Naive thymus-derived CD8-positive, alpha-beta T cell (primary cell): ENCODE measurements at regions not wholly inside any gene's neighbourhood (a gene's known extent, or its start where the extent isn't known, plus 50 kb on each side); places are given as distances from the start of the nearest gene placed in this dataset.

Source experiments
- ATAC-seq, 2 donors: fragments of 150-1000 bp; cut with Tn5 transposase in 1 of 2; sonication (Bioruptor Pico), chemical (Tn5 transposase) in 1 of 2; 1 replicate in 1 of 2; 2 replicates in 1 of 2; pipeline ENCODE4 v1.10.0; 2021; ENCODE audit warnings: mild to moderate bottlenecking in 2 of 2, moderate library complexity in 2 of 2
- POLR2A ChIA-PET: fragments of 350-600 bp; sonication (Branson Sonifier 250); formaldehyde crosslinking; loops from one replicate; lab custom pipeline; 2021; ENCODE audit warnings: antibody characterized with exemption; lab: Charles Lee
- DNase-seq, 10 donors: peaks; one replicate each; pipeline versions ENCODE4 v3.0.0 to v3.0.0-alpha.2; 2020 to 2022
- H3K27ac Mint-ChIP-seq, 10 donors: one replicate each; pipeline ENCODE4 v1.8.0; 2020 to 2022; ENCODE audit warnings: mild to moderate bottlenecking in 10 of 10, mixed read lengths in 10 of 10, moderate library complexity in 4 of 10, inconsistent platforms in 1 of 10
- H3K27me3 Mint-ChIP-seq, 5 donors: one replicate each; pipeline ENCODE4 v1.8.0; 2021 to 2022; ENCODE audit warnings: mixed read lengths in 5 of 5
- H3K36me3 Mint-ChIP-seq, 3 donors: one replicate each; pipeline ENCODE4 v1.8.0; 2020 to 2022; ENCODE audit warnings: mixed read lengths in 3 of 3, mild to moderate bottlenecking in 2 of 3, inconsistent platforms in 1 of 3
- H3K4me1 Mint-ChIP-seq, 4 donors: one replicate each; pipeline ENCODE4 v1.8.0; 2021 to 2022; ENCODE audit warnings: mixed read lengths in 4 of 4
- H3K4me3 Mint-ChIP-seq, 10 donors: one replicate each; pipeline ENCODE4 v1.8.0; 2020 to 2022; ENCODE audit warnings: mild to moderate bottlenecking in 10 of 10, mixed read lengths in 10 of 10, moderate library complexity in 6 of 10, inconsistent platforms in 1 of 10
- H3K9me3 Mint-ChIP-seq, 9 donors: one replicate each; pipeline ENCODE4 v1.8.0; 2020 to 2022; ENCODE audit warnings: mixed read lengths in 9 of 9, mild to moderate bottlenecking in 3 of 9, inconsistent platforms in 1 of 9, moderate library complexity in 1 of 9

- POLR2A ChIA-PET: no interaction called here
- H3K27me3 Mint-ChIP-seq: no peaks in the 10 kb centered on the region
- H3K27ac Mint-ChIP-seq: no peak overlapping the region
- ATAC-seq (no peak), DNase-seq (no peak)
- no peaks in the 10 kb centered on the region for H3K4me1 Mint-ChIP-seq
- no peaks in the 10 kb centered on the region for H3K36me3 Mint-ChIP-seq
- H3K9me3 Mint-ChIP-seq: peaks cover 0 to 13% (median 6%) of the 10 kb centered on the region in 9 donors
- H3K4me3 Mint-ChIP-seq: no peak overlapping the region
These were observed 245.4 kb downstream of the HTR1B start for GRCh38 chr6:77217896-77218295.

- Mint-ChIP-seq H3K9me3 (peaks cover 0 to 12% (median 6%) of the 10 kb centered on the region in 9 donors), H3K36me3 (no peaks in the 10 kb centered on the region), H3K27ac (no peak overlapping the region), H3K4me3 (no peak overlapping the region), H3K4me1 (no peaks in the 10 kb centered on the region), H3K27me3 (no peaks in the 10 kb centered on the region)
- POLR2A ChIA-PET: no interaction called here
- ATAC-seq (no peak), DNase-seq (no peak)
These were observed 257.4 kb downstream of the HTR1B start for GRCh38 chr6:77205936-77206335.

- H3K4me1 Mint-ChIP-seq: no peaks in the 10 kb centered on the region
- no peak overlapping the region for H3K27ac Mint-ChIP-seq
- no peaks in the 10 kb centered on the region for H3K27me3 Mint-ChIP-seq
- peaks cover 0 to 12% (median 11%) of the 10 kb centered on the region in 9 donors for H3K9me3 Mint-ChIP-seq
- H3K36me3 Mint-ChIP-seq: no peaks in the 10 kb centered on the region
- POLR2A ChIA-PET: no interaction called here
- ATAC-seq: no peak
- no peak overlapping the region for H3K4me3 Mint-ChIP-seq
- DNase-seq: no peak
These were observed 258.7 kb downstream of the HTR1B start for GRCh38 chr6:77204555-77204954.

DNA sequence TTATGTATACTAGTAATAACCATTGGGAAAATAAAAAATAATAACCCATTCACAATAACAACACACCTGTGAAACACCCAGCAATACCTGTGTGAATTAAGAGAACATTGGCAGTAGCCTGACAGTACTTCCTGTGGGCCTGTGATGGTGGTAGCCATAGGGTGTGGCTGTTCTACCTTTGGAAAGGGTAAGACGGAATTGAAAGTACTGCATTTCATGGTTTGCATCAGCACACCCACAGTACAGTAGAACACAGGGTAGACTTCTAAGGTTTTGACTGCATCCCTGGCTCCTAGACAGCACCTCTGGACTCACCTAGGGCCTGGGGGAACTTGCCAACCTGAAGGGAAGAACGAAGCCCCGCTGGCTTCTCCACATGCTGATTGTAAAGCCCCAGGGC lies 279.8 kb downstream of the HTR1B start:
- Mint-ChIP-seq H3K4me1 (no peaks in the 10 kb centered on the region), H3K4me3 (no peak overlapping the region), H3K9me3 (peaks cover 3 to 47% (median 18%) of the 10 kb centered on the region in 9 donors), H3K27ac (no peak overlapping the region), H3K27me3 (no peaks in the 10 kb centered on the region), H3K36me3 (no peaks in the 10 kb centered on the region)
- DNase-seq (no peak), ATAC-seq (no peak)
- POLR2A ChIA-PET: no interaction called here

DNA sequence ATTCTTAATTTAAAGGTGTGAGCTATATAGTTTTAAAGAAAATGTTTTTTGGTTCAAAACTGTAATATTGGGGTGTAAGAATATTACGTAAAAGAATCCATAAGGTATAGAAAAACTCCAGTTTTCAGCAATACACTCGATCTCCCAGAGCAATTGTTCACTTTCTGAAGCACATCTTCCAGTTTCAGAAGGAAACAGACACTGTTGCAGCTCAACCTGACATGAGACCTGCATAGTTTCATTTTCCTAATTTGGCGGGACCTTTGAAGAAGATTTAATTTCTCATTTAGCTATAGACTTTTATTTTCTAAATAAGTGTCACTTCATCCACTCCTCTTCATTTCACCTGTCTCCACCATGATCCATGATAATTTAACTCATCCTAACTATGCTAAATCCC lies 281.5 kb downstream of the HTR1B start:
- H3K27ac Mint-ChIP-seq: no peak overlapping the region
- H3K36me3 Mint-ChIP-seq: no peaks in the 10 kb centered on the region
- H3K4me3 Mint-ChIP-seq: no peak overlapping the region
- DNase-seq (no peak), ATAC-seq (no peak)
- peaks cover 3 to 45% (median 18%) of the 10 kb centered on the region in 9 donors for H3K9me3 Mint-ChIP-seq
- H3K27me3 Mint-ChIP-seq: no peaks in the 10 kb centered on the region
- H3K4me1 Mint-ChIP-seq: no peaks in the 10 kb centered on the region
- POLR2A ChIA-PET: no interaction called here

- no peaks in the 10 kb centered on the region for H3K36me3 Mint-ChIP-seq
- no peaks in the 10 kb centered on the region for H3K27me3 Mint-ChIP-seq
- POLR2A ChIA-PET: no interaction called here
- peaks cover 0 to 40% (median 11%) of the 10 kb centered on the region in 9 donors for H3K9me3 Mint-ChIP-seq
- H3K27ac Mint-ChIP-seq: no peak overlapping the region
- H3K4me3 Mint-ChIP-seq: no peak overlapping the region
- no peak for ATAC-seq
- no peaks in the 10 kb centered on the region for H3K4me1 Mint-ChIP-seq
- DNase-seq: no peak
These were observed 283.0 kb downstream of the HTR1B start for GRCh38 chr6:77180326-77180725.

DNA sequence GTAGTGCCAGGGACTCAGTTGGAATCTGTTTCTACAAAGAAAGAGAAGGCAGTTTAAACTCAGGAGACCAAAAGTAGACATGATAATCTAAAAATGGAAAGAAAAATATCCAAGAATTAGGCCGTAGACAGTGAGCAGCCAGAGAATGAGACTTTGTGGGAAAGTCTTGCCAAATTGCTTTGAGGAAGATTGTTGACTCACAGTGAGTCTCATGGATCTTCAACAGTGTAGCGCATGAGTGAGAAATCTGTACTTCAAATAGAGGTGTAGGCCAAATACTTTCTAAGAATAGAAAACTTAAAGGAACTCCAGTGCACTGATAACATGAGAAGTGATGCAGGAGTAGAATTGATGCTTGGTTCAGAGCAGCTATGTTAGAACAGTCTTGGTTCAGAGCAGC lies 284.5 kb downstream of the HTR1B start:
- Mint-ChIP-seq H3K9me3 (peaks cover 3 to 30% (median 5%) of the 10 kb centered on the region in 9 donors), H3K4me3 (no peak overlapping the region), H3K27ac (no peak overlapping the region), H3K36me3 (no peaks in the 10 kb centered on the region), H3K4me1 (no peaks in the 10 kb centered on the region), H3K27me3 (no peaks in the 10 kb centered on the region)
- no peak for DNase-seq
- no peak for ATAC-seq
- POLR2A ChIA-PET: no interaction called here

- Mint-ChIP-seq H3K4me3 (no peak overlapping the region), H3K27ac (no peak overlapping the region), H3K27me3 (peaks cover 0 to 3% (median 0%) of the 10 kb centered on the region in 5 donors), H3K4me1 (no peaks in the 10 kb centered on the region), H3K36me3 (no peaks in the 10 kb centered on the region), H3K9me3 (peaks cover 2 to 30% (median 11%) of the 10 kb centered on the region in 9 donors)
- POLR2A ChIA-PET: no interaction called here
- no peak for DNase-seq
- ATAC-seq: no peak
These were observed 285.8 kb downstream of the HTR1B start for GRCh38 chr6:77177470-77177869.

- Mint-ChIP-seq H3K36me3 (no peaks in the 10 kb centered on the region), H3K9me3 (peaks cover 3 to 33% (median 10%) of the 10 kb centered on the region in 9 donors), H3K27me3 (peaks cover 0 to 3% (median 0%) of the 10 kb centered on the region in 5 donors), H3K4me1 (no peaks in the 10 kb centered on the region), H3K4me3 (no peak overlapping the region), H3K27ac (no peak overlapping the region)
- POLR2A ChIA-PET: no interaction called here
- ATAC-seq (no peak), DNase-seq (no peak)
These were observed 289.7 kb downstream of the HTR1B start for GRCh38 chr6:77173472-77174074.

GRCh38 chr6:77172578-77172977 lies 290.7 kb downstream of the HTR1B start:
- Mint-ChIP-seq H3K4me1 (no peaks in the 10 kb centered on the region), H3K36me3 (no peaks in the 10 kb centered on the region), H3K9me3 (peaks cover 3 to 34% (median 12%) of the 10 kb centered on the region in 9 donors), H3K27me3 (peaks cover 0 to 3% (median 0%) of the 10 kb centered on the region in 5 donors), H3K4me3 (no peak overlapping the region), H3K27ac (no peak overlapping the region)
- no peak for ATAC-seq
- POLR2A ChIA-PET: no interaction called here
- DNase-seq: no peak

DNA sequence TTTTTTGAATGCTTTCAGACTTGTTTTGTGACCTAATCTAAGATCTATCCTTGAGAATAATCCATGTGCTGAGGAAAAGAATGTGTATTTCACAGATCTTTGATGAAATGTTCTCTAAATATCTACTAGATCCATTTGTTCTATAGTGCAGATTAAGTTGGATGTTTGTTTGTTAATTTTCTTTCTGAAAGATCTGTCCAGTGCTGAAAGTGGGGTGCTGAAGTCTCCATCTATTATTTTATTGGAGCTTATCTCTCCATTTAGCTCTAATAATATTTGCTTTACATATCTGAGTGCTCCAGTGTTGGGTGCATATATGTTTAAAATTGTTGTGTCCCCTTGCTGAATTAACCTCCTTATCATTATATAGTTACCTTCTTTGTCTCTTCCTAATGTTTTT lies 303.6 kb downstream of the HTR1B start:
- peaks cover 0 to 21% (median 5%) of the 10 kb centered on the region in 9 donors for H3K9me3 Mint-ChIP-seq
- H3K27ac Mint-ChIP-seq: no peak overlapping the region
- no peaks in the 10 kb centered on the region for H3K4me1 Mint-ChIP-seq
- POLR2A ChIA-PET: no interaction called here
- H3K36me3 Mint-ChIP-seq: peaks cover 0 to 2% (median 0%) of the 10 kb centered on the region in 3 donors
- no peaks in the 10 kb centered on the region for H3K27me3 Mint-ChIP-seq
- no peak overlapping the region for H3K4me3 Mint-ChIP-seq
- ATAC-seq: no peak
- DNase-seq: no peak

- no peak overlapping the region for H3K27ac Mint-ChIP-seq
- H3K4me1 Mint-ChIP-seq: no peaks in the 10 kb centered on the region
- H3K4me3 Mint-ChIP-seq: no peak overlapping the region
- DNase-seq (no peak), ATAC-seq (no peak)
- POLR2A ChIA-PET: no interaction called here
- H3K9me3 Mint-ChIP-seq: peaks cover 0 to 12% (median 6%) of the 10 kb centered on the region in 9 donors
- H3K27me3 Mint-ChIP-seq: no peaks in the 10 kb centered on the region
- H3K36me3 Mint-ChIP-seq: no peaks in the 10 kb centered on the region
These were observed 312.1 kb downstream of the HTR1B start for GRCh38 chr6:77151241-77151640.

GRCh38 chr6:77150736-77151135 lies 312.6 kb downstream of the HTR1B start:
- Mint-ChIP-seq H3K27me3 (no peaks in the 10 kb centered on the region), H3K9me3 (peaks cover 0 to 12% (median 6%) of the 10 kb centered on the region in 9 donors), H3K4me3 (no peak overlapping the region), H3K27ac (no peak overlapping the region), H3K36me3 (no peaks in the 10 kb centered on the region), H3K4me1 (no peaks in the 10 kb centered on the region)
- POLR2A ChIA-PET: no interaction called here
- no peak for ATAC-seq
- DNase-seq: no peak

DNA sequence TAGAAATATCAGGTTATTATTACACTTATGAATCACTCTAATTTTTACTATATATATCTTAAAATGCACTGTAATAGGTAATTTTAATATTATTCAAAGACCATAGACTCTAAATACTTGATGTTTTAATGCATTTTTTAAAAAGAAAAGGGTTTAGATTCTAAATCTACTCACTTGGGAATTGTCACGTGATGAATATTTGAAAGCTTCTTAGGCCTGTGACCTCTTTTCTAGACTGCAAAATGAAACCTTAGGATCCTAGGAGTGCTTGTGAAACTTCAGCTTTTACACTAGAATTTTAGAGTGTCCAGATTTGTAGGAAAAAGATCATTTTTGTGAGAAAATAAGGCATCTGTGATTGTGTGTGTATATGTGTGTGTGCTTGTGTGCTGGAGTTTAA lies 318.0 kb downstream of the HTR1B start:
- Mint-ChIP-seq H3K9me3 (peaks cover 0 to 10% (median 2%) of the 10 kb centered on the region in 9 donors), H3K4me3 (no peak overlapping the region), H3K27ac (no peak overlapping the region), H3K36me3 (no peaks in the 10 kb centered on the region), H3K27me3 (no peaks in the 10 kb centered on the region), H3K4me1 (no peaks in the 10 kb centered on the region)
- ATAC-seq (no peak), DNase-seq (no peak)
- POLR2A ChIA-PET: no interaction called here
